ENCODE measurements at regions not wholly inside any gene's neighbourhood (a gene's known extent, or its start where the extent isn't known, plus 50 kb on each side); places are given as distances from the start of the nearest gene placed in this dataset.

DNA sequence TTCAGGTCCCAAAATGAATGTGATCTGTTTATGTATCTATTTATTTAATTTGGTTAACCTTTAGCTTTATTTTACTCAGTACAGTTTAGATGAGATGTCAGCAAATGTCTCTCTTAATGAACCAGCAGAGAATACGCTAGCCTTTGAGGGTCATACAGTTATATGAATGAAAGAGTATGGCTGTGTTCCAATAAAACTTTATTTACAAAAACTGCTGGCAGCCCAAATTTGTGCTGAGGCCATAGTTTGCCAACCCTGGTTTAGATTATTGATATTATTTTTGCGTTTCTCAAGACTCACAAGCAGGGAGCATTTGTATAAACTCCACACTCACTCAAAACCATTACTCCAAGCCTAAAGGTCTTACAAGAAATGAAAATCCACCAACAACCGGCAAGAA is 323.4 kb upstream of the NRP1 start:
- TF ChIP-seq POLR2A (IDR thresholded peaks at IDR 0.05) (no peak), CTCF (IDR thresholded peaks at IDR 0.05) (no peak)
